Suppressor macrophage treated with lipopolysaccharide for 4 hours (primary cell): ENCODE measurements at regions not wholly inside any gene's neighbourhood (a gene's known extent, or its start where the extent isn't known, plus 50 kb on each side); places are given as distances from the start of the nearest gene placed in this dataset.
"Not testable (repeated sequence)": the region's sequence is repeated elsewhere in the genome, so short reads cannot be mapped to it uniquely, and the experiment has no call there.

Source experiments
- DNase-seq: peaks from one replicate; pipeline ENCODE4 v3.0.0-alpha.2; 2020

GRCh38 chr9:17846948-17847655 lies 268.2 kb downstream of the SH3GL2 start:
- DNase-seq = no peak

- DNase-seq = no peak
These were observed 269.0 kb downstream of the SH3GL2 start for GRCh38 chr9:17847908-17848307.

DNA sequence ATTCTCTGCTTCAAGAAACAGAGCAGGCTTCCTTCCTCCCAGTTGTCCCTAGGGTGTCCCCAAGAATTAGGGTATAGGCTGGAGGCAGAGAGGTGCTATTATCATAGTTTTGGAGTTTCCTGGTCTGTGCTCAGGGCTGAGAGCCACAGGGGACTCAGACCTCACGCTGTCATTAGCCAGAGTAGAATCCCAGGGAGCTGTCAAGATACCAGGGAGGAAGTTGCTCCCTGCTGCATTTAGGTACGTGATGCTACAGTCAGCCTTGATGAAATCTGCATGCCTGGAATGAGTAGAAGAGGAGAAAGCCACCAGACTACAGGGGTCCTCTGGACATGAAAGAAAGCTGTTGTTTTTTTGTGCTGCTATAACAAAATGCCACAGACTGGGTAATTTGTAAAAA lies 273.2 kb downstream of the SH3GL2 start:
- no peak for DNase-seq

- DNase-seq = no peak
These were observed 275.6 kb downstream of the SH3GL2 start for GRCh38 chr9:17854487-17854886.

GRCh38 chr9:17856995-17857394 lies 278.1 kb downstream of the SH3GL2 start:
- no peak for DNase-seq

GRCh38 chr9:17859228-17859627 lies 280.4 kb downstream of the SH3GL2 start:
- DNase-seq = no peak

DNA sequence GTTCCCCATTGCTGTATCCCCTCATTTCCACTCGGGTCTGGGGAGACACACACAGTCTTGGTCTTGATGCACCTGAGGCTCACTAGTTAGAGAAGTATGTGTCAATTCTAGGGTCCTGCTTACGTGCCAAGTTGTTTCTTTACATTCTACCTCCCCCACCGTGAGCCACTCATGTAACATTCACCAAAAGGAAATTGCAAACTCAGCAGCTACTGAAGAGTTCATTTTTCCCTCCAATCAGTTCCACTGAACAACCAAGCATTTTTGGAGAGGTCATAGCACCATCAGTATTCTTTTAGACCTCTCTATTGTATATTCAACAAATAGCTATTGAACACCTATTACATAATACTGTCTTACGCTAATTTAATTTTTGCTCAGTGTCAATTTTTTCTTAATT lies 281.1 kb downstream of the SH3GL2 start:
- DNase-seq = no peak

DNA sequence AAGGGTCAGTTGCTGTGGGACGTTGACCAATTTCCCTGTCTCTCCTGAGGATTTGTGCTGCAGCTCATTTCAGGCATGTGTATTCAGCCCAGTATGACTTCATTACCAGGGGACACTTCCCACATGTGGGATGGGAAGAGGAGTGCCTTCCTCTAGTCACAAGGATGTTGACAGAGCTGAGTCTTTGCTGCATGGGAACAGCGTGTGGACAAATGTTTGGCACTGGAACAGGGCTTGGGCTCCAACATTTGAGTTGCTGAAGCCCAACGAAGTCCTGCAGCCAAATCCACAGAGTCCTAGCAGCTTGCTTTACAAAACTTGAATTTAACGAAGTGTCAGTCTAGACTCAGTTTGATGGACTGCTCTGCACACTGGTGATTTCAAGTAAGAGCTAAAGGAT lies 283.2 kb downstream of the SH3GL2 start:
- no peak for DNase-seq

DNA sequence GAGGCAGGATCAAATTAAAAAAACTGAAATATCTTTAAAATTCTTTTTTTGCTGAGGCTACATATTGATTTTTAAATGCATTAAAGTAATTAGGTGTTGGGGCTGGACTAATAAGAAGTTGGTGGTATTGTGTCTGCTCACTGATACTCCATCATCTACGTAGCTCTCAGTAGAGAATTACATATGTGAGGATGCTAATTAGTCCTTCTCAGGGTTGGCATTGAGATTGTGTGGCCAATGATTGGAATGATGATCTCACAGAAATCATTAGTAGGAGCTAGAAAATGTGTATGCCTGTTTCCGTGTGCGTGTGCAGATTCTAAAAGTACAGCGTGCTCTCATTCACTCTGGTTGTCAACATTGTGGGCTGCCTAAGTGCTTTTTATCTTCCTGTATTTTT lies 283.8 kb downstream of the SH3GL2 start:
- DNase-seq = no peak

- no peak for DNase-seq
These were observed 284.5 kb downstream of the SH3GL2 start for GRCh38 chr9:17863213-17863883.

- no peak for DNase-seq
These were observed 285.1 kb downstream of the SH3GL2 start for GRCh38 chr9:17863924-17864323.

- no peak for DNase-seq
These were observed 286.1 kb downstream of the SH3GL2 start for GRCh38 chr9:17864951-17865350.

GRCh38 chr9:17865881-17866280 lies 287.0 kb downstream of the SH3GL2 start:
- no peak for DNase-seq

DNA sequence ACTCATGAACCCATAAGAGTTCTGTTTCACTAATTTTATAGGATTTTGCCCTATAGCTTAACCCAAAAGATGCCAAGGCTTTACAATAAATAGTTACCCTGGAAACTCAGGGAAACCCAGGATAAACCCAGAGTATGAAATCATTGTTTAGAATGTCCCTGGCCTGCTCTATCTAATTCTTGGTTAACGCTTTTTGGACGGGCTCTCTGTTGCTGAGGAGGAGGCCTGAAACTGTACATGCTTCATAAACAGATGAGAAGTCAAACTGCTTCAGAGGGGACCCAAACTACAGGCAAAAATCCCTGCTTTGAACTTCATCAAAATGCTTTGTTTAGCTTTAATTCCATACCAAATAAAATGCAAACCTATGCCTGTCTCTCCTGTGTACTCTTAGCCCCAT lies 291.9 kb downstream of the SH3GL2 start:
- DNase-seq = no peak

GRCh38 chr9:17871213-17871890 lies 292.5 kb downstream of the SH3GL2 start:
- DNase-seq = no peak

DNA sequence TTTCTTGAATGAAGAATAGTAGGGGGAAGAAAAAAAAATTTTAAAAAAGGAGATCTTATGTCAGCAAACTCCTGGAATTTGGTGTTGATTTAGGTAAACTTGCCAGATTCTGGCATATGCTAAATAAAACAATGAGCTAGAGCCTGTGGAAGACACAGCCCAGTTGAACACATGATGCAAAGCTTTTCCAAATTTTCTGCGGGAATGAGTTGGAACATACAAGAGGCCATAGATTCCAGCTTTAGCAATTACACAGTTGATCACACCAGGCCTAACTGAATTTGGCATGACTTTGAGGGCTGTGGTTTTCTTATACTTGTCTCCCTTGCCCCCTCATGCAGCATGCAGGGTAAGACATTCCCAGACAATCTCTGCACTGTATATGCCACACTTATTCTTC lies 297.0 kb downstream of the SH3GL2 start:
- DNase-seq = no peak

DNA sequence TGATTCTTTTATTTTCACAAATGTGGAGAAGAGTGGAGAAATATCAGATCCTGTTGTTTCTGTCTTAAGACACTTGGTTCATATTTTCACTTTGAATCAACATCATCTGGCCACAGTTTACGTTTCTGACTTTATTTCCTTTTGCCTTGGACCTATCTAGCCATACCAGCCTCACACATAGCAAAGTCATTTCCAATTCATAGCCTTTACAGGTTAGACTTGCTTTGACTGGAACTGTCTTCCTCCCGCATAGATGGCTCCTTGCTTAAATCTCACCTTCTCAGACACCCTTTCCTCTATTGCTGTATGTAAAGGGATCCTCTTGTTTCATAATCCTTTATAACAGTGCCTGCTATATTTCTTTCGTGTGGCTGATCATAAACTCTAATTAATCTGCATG lies 297.8 kb downstream of the SH3GL2 start:
- no peak for DNase-seq

DNA sequence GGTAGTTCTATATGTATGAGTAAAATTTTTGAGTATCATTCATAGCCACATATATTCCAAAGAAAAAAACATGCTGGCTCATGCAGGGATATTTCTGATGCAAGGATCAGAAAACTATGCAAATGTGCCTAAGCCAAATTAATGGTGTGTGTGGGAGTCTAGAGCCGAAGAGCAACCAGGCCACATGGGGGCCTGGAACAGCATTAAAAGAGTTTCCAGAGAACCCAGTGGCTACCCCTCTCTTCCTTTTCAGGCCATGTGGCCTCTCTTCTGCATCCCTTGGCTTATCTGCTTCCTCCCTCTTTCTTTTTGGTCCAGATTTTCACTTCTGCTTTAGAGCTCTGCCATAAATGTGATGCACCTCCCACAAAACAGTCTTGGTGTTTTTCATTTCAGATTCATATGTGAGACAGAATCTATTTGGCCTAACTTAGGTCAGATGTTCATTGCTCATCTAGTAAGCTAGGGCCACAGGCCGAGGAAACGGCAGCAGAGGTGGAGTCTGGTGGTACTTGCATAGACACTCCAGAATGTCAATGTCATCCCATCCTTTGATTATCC lies 300.0 kb downstream of the SH3GL2 start:
- DNase-seq = no peak

GRCh38 chr9:17881371-17881770 lies 302.5 kb downstream of the SH3GL2 start:
- no peak for DNase-seq

GRCh38 chr9:17882688-17883594 lies 304.1 kb downstream of the SH3GL2 start:
- no peak for DNase-seq

- no peak for DNase-seq
These were observed 309.2 kb downstream of the SH3GL2 start for GRCh38 chr9:17888066-17888465.

- DNase-seq = not testable (repeated sequence)
These were observed 310.1 kb downstream of the SH3GL2 start for GRCh38 chr9:17888964-17889363.
